Esophagus squamous epithelium (tissue), 4 donors: ENCODE measurements at regions not wholly inside any gene's neighbourhood (a gene's known extent, or its start where the extent isn't known, plus 50 kb on each side); places are given as distances from the start of the nearest gene placed in this dataset.

ENCODE experiments used
- CTCF ChIP-seq, 6 experiments: fragments of 450-650 bp in 4 of 6; fragments of 200-600 bp in 2 of 6; sonication (generic) in 2 of 6; IDR thresholded peaks; one replicate each; pipeline ENCODE4 v1.5.1; 2016 to 2019; ENCODE audit warnings: antibody characterized with exemption in 6 of 6, mild to moderate bottlenecking in 4 of 6, moderate library complexity in 4 of 6
- POLR2A ChIP-seq, 4 donors: fragments of 450-650 bp; IDR thresholded peaks; one replicate each; pipeline ENCODE4 v1.6.1; 2017; ENCODE audit warnings: antibody characterized with exemption in 4 of 4, mild to moderate bottlenecking in 4 of 4, moderate library complexity in 3 of 4

- no peak for TF ChIP-seq CTCF (IDR thresholded peaks at IDR 0.05)
- no peak for TF ChIP-seq POLR2A (IDR thresholded peaks at IDR 0.05)
These were observed 160.1 kb upstream of the NDST3 start for GRCh38 chr4:117874216-117874615.
